ENCODE measurements at regions not wholly inside any gene's neighbourhood (a gene's known extent, or its start where the extent isn't known, plus 50 kb on each side); places are given as distances from the start of the nearest gene placed in this dataset.

GRCh38 chr4:96039217-96039616, 199.3 kb downstream of the PDHA2 start:
- TF ChIP-seq CTCF (IDR thresholded peaks at IDR 0.05) = no peak
- no peak for TF ChIP-seq POLR2A (IDR thresholded peaks at IDR 0.05)
